ENCODE measurements at regions not wholly inside any gene's neighbourhood (a gene's known extent, or its start where the extent isn't known, plus 50 kb on each side); places are given as distances from the start of the nearest gene placed in this dataset.

DNA sequence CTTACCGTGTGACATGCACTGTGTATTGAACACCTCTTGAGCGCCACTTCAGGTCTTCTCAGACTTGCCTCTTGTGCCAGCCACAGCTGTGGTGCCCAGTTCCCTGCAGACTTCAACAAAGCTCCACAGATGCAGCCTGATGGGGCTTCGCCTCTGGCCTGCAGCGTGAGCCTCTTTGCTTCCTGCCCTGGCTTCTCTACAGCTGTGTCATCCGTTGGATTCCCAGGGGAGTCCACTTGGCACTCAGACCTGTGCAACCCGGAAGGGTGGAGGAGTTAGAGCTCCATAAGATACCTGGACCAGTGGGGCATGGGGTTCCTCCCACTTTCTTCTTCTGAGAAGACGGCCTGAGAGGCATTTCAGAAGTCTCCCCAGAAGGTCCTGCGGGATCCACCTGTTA, 57.7 kb upstream of the BNIP2 start:
- Histone ChIP-seq H3K79me2 (ENCODE audit: control insufficient read depth, insufficient read depth, low read length) (no peaks in the 10 kb centered on the region), H3K4me1 (ENCODE audit: control insufficient read depth, extremely low read depth, insufficient read depth, low read length) (no peaks in the 10 kb centered on the region), H2AFZ (ENCODE audit: low read depth, low read length) (no peak overlapping the region), H3K27me3 (ENCODE audit: control insufficient read depth in 2 of 2, insufficient read depth in 2 of 2, low read length in 2 of 2) (peaks cover 3 to 5% of the 10 kb centered on the region in 2 experiments), H4K20me1 (replicated peaks; ENCODE audit: control insufficient read depth, extremely low read depth, insufficient read depth, low read length) (no peaks in the 10 kb centered on the region), H3K4me3 (replicated peaks in 1 of 3; ENCODE audit: insufficient read depth in 1 of 3, low read depth in 1 of 3, low read length in 3 of 3) (no peak overlapping the region), H3K9me1 (replicated peaks; ENCODE audit: control insufficient read depth, extremely low read depth, insufficient read depth, low read length) (no peaks in the 10 kb centered on the region), H3K9ac (replicated peaks; ENCODE audit: extremely low read depth, insufficient read depth, low read length) (no peak overlapping the region), H3K27ac (ENCODE audit: insufficient read depth, low read depth, low read length) (no peak overlapping the region), H3K36me3 (ENCODE audit: control insufficient read depth in 2 of 2, extremely low read depth in 1 of 2, insufficient read depth in 2 of 2, low read length in 2 of 2) (no peaks in the 10 kb centered on the region), H3K9me3 (replicated peaks; ENCODE audit: control insufficient read depth, insufficient read depth, low read length) (no peaks in the 10 kb centered on the region), H3K4me2 (ENCODE audit: insufficient read depth, low read length) (no peak overlapping the region)
- BruUV-seq (replicated peaks): no TSS peak
- ChIA-PET CTCF (interaction anchor here (1.0 to 1.6 kb wide), 2 partner anchors 12 to 22 kb away, joined by 4 to 6 read pairs; no protein-coding TSS in a partner anchor), POLR2A (no interaction called here)
- FAIRE-seq: no peak
- TF ChIP-seq EZH2 (IDR thresholded peaks at IDR 0.05; ENCODE audit: borderline replicate concordance, low read depth, low read length, severe bottlenecking) (no peak), FOS (IDR thresholded peaks at IDR 0.05; ENCODE audit: borderline replicate concordance, insufficient read depth, low read length) (no peak), JUN (IDR thresholded peaks at IDR 0.05; ENCODE audit: borderline replicate concordance, insufficient read depth, insufficient read length, low read depth) (no peak), MYC (IDR thresholded peaks at IDR 0.05; ENCODE audit: low read depth, low read length) (no peak), POLR2AphosphoS5 (IDR thresholded peaks at IDR 0.05; ENCODE audit: insufficient read depth, low read depth, low read length) (no peak), POLR2A (IDR thresholded peaks at IDR 0.05; ENCODE audit: low read depth, low read length) (no peak), GATA2 (IDR thresholded peaks at IDR 0.05; ENCODE audit: insufficient read depth, insufficient read length, low read depth, low read length) (no peak)
- TF ChIP-seq, protein P1, sequence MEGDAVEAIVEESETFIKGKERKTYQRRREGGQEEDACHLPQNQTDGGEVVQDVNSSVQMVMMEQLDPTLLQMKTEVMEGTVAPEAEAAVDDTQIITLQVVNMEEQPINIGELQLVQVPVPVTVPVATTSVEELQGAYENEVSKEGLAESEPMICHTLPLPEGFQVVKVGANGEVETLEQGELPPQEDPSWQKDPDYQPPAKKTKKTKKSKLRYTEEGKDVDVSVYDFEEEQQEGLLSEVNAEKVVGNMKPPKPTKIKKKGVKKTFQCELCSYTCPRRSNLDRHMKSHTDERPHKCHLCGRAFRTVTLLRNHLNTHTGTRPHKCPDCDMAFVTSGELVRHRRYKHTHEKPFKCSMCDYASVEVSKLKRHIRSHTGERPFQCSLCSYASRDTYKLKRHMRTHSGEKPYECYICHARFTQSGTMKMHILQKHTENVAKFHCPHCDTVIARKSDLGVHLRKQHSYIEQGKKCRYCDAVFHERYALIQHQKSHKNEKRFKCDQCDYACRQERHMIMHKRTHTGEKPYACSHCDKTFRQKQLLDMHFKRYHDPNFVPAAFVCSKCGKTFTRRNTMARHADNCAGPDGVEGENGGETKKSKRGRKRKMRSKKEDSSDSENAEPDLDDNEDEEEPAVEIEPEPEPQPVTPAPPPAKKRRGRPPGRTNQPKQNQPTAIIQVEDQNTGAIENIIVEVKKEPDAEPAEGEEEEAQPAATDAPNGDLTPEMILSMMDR (IDR thresholded peaks at IDR 0.05; ENCODE audit: extremely low read depth in 1 of 2, insufficient read depth in 1 of 2, low read depth in 1 of 2, low read length in 2 of 2): no peak
- TF ChIP-seq, protein P2, sequence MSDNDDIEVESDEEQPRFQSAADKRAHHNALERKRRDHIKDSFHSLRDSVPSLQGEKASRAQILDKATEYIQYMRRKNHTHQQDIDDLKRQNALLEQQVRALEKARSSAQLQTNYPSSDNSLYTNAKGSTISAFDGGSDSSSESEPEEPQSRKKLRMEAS (IDR thresholded peaks at IDR 0.05; ENCODE audit: insufficient read depth, insufficient read length): no peak
- intact Hi-C loops (cut with micrococcal nuclease): no loop called here
- DNase-seq (ENCODE audit: low read depth, low spot score): no peak
- dilution Hi-C loops (cut with MboI; ENCODE audit: extremely low pct_ligation_motif_present, low sequenced_read_pairs): no loop called here

Data from endothelial cell of umbilical vein (primary cell).